NCI-H2196 (cell line): ENCODE measurements at regions not wholly inside any gene's neighbourhood (a gene's known extent, or its start where the extent isn't known, plus 50 kb on each side); places are given as distances from the start of the nearest gene placed in this dataset.
A peak's percentile ranks its signal among the peaks of the same experiment; 100 is the strongest.
"Not testable (repeated sequence)": the region's sequence is repeated elsewhere in the genome, so short reads cannot be mapped to it uniquely, and the experiment has no call there.

Experiments
- DNase-seq: peaks from one replicate; lab custom pipeline; 2025; ENCODE audit not compliant: unreplicated experiment; lab: John Stamatoyannopoulos, UW

- no peak for DNase-seq
These were observed 360.4 kb upstream of the KCNH7 start for GRCh38 chr2:163198972-163199371.

- DNase-seq: no peak
These were observed 359.4 kb upstream of the KCNH7 start for GRCh38 chr2:163198007-163198406.

GRCh38 chr2:163191372-163191771 is 352.8 kb upstream of the KCNH7 start:
- DNase-seq: peak; percentile 27

GRCh38 chr2:163187995-163188655 is 349.6 kb upstream of the KCNH7 start:
- DNase-seq: no peak

GRCh38 chr2:163187119-163187518 is 348.6 kb upstream of the KCNH7 start:
- no peak for DNase-seq

GRCh38 chr2:163185160-163185559 is 346.6 kb upstream of the KCNH7 start:
- DNase-seq: no peak

GRCh38 chr2:163182764-163183354 is 344.3 kb upstream of the KCNH7 start:
- DNase-seq: peak; percentile 30

GRCh38 chr2:163177592-163177991 is 339.0 kb upstream of the KCNH7 start:
- no peak for DNase-seq

- no peak for DNase-seq
These were observed 336.7 kb upstream of the KCNH7 start for GRCh38 chr2:163175294-163175693.

- no peak for DNase-seq
These were observed 335.0 kb upstream of the KCNH7 start for GRCh38 chr2:163173591-163173990.

GRCh38 chr2:163171786-163172530 is 333.4 kb upstream of the KCNH7 start:
- DNase-seq: no peak

GRCh38 chr2:163157891-163158496 is 319.4 kb upstream of the KCNH7 start:
- DNase-seq: no peak

GRCh38 chr2:163157411-163157810 is 318.8 kb upstream of the KCNH7 start:
- no peak for DNase-seq

- no peak for DNase-seq
These were observed 317.4 kb upstream of the KCNH7 start for GRCh38 chr2:163155925-163156324.

- peak; percentile 34 for DNase-seq
These were observed 316.8 kb upstream of the KCNH7 start for GRCh38 chr2:163155279-163155883.

GRCh38 chr2:163142618-163143017 is 304.1 kb upstream of the KCNH7 start:
- no peak for DNase-seq

GRCh38 chr2:163138947-163139346 is 300.4 kb upstream of the KCNH7 start:
- DNase-seq: no peak

- no peak for DNase-seq
These were observed 296.7 kb upstream of the KCNH7 start for GRCh38 chr2:163135256-163135655.

- DNase-seq: no peak
These were observed 295.0 kb upstream of the KCNH7 start for GRCh38 chr2:163133602-163134001.

GRCh38 chr2:163132850-163133249 is 294.3 kb upstream of the KCNH7 start:
- DNase-seq: peak; percentile 15

GRCh38 chr2:163132207-163132606 is 293.6 kb upstream of the KCNH7 start:
- not testable (repeated sequence) for DNase-seq
